HUES6 (cell line): ENCODE measurements at regions not wholly inside any gene's neighbourhood (a gene's known extent, or its start where the extent isn't known, plus 50 kb on each side); places are given as distances from the start of the nearest gene placed in this dataset.
"Not testable (repeated sequence)": the region's sequence is repeated elsewhere in the genome, so short reads cannot be mapped to it uniquely, and the experiment has no call there.

Experiments
- H3K27ac ChIP-seq: 2 replicates; pipeline ENCODE4 v1.7.0; 2013; ENCODE audit warnings: low read depth, mild to moderate bottlenecking, low read length, inconsistent platforms
- H3K27me3 ChIP-seq: 2 replicates; pipeline ENCODE4 v1.6.1; 2013; ENCODE audit warnings: low read length; ENCODE audit not compliant: control insufficient read depth, insufficient read depth
- H3K36me3 ChIP-seq: 2 replicates; pipeline ENCODE4 v1.6.1; 2013; ENCODE audit warnings: low read length; ENCODE audit not compliant: control insufficient read depth, insufficient read depth
- H3K4me1 ChIP-seq: 2 replicates; pipeline ENCODE4 v1.6.1; 2013; ENCODE audit warnings: low read length; ENCODE audit not compliant: control insufficient read depth, insufficient read depth
- H3K4me3 ChIP-seq: 2 replicates; pipeline ENCODE4 v1.5.1; 2013; ENCODE audit warnings: low read depth, low read length
- H3K9ac ChIP-seq: one replicate; pipeline ENCODE4 v1.6.1; 2013; ENCODE audit warnings: mild to moderate bottlenecking, low read length
- H3K9me3 ChIP-seq: 2 replicates; pipeline ENCODE4 v1.6.1; 2013; ENCODE audit warnings: low read depth, low read length; ENCODE audit not compliant: control insufficient read depth, insufficient read depth

GRCh38 chr11:109677876-109678275 is 255.9 kb downstream of the C11orf87 start:
- Histone ChIP-seq H3K4me3 (no peak overlapping the region), H3K27me3 (no peaks in the 10 kb centered on the region), H3K27ac (no peak overlapping the region), H3K4me1 (no peaks in the 10 kb centered on the region), H3K36me3 (no peaks in the 10 kb centered on the region), H3K9ac (no peak overlapping the region), H3K9me3 (no peaks in the 10 kb centered on the region)

- Histone ChIP-seq H3K36me3 (no peaks in the 10 kb centered on the region), H3K27ac (no peak overlapping the region), H3K9ac (no peak overlapping the region), H3K27me3 (no peaks in the 10 kb centered on the region), H3K4me1 (no peaks in the 10 kb centered on the region), H3K9me3 (no peaks in the 10 kb centered on the region), H3K4me3 (no peak overlapping the region)
Observed at GRCh38 chr11:109680127-109680526, 258.1 kb downstream of the C11orf87 start.

GRCh38 chr11:109682788-109683187 is 260.8 kb downstream of the C11orf87 start:
- H3K27me3 ChIP-seq, H3K9me3 ChIP-seq, H3K4me3 ChIP-seq, H3K27ac ChIP-seq, H3K9ac ChIP-seq, H3K36me3 ChIP-seq, H3K4me1 ChIP-seq: not testable (repeated sequence)

DNA sequence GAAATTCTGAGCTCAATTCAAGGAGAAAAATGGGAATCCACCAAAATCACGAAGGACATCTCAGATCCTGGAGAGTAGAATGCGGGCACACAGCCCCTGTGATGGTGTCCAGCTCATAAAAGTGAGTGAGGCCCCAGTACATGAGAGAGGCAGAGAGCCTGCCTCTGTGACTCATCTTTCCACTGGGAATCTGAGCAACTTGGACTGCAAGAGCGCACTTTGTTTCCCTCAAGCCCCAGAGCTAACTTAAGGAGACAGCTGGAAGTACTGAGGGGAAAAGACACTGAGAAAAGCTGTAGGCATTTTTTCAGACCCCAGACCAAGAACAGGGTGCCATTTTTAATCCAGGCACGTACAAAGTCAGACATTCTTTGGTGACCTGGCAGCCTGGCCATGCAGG is 273.7 kb downstream of the C11orf87 start:
- Histone ChIP-seq H3K36me3 (no peaks in the 10 kb centered on the region), H3K9me3 (peaks cover 13% of the 10 kb centered on the region; the same call in 1 of the 2 replicates), H3K27ac (no peak overlapping the region), H3K27me3 (no peaks in the 10 kb centered on the region), H3K4me3 (no peak overlapping the region), H3K9ac (no peak overlapping the region), H3K4me1 (no peaks in the 10 kb centered on the region)

- H3K36me3 ChIP-seq = no peaks in the 10 kb centered on the region
- no peaks in the 10 kb centered on the region for H3K27me3 ChIP-seq
- no peak overlapping the region for H3K4me3 ChIP-seq
- peaks cover 13% of the 10 kb centered on the region; the same call in 1 of the 2 replicates for H3K9me3 ChIP-seq
- no peak overlapping the region for H3K9ac ChIP-seq
- H3K4me1 ChIP-seq = no peaks in the 10 kb centered on the region
- H3K27ac ChIP-seq = no peak overlapping the region
Observed at GRCh38 chr11:109696191-109696897, 274.4 kb downstream of the C11orf87 start.

- Histone ChIP-seq H3K27ac (no peak overlapping the region), H3K4me1 (no peaks in the 10 kb centered on the region), H3K27me3 (no peaks in the 10 kb centered on the region), H3K9me3 (peaks cover 13% of the 10 kb centered on the region; the same call in 1 of the 2 replicates), H3K9ac (no peak overlapping the region), H3K4me3 (no peak overlapping the region), H3K36me3 (no peaks in the 10 kb centered on the region)
Observed at GRCh38 chr11:109697140-109697843, 275.3 kb downstream of the C11orf87 start.

- Histone ChIP-seq H3K4me1 (no peaks in the 10 kb centered on the region), H3K9ac (no peak overlapping the region), H3K9me3 (peaks cover 13% of the 10 kb centered on the region; the same call in 1 of the 2 replicates), H3K27ac (no peak overlapping the region), H3K4me3 (no peak overlapping the region), H3K36me3 (no peaks in the 10 kb centered on the region), H3K27me3 (no peaks in the 10 kb centered on the region)
Observed at GRCh38 chr11:109698237-109698636, 276.2 kb downstream of the C11orf87 start.

- no peaks in the 10 kb centered on the region for H3K36me3 ChIP-seq
- H3K27ac ChIP-seq = no peak overlapping the region
- H3K27me3 ChIP-seq = no peaks in the 10 kb centered on the region
- H3K9me3 ChIP-seq = no peaks in the 10 kb centered on the region
- H3K4me1 ChIP-seq = no peaks in the 10 kb centered on the region
- no peak overlapping the region for H3K4me3 ChIP-seq
- no peak overlapping the region for H3K9ac ChIP-seq
Observed at GRCh38 chr11:109704432-109704831, 282.4 kb downstream of the C11orf87 start.

DNA sequence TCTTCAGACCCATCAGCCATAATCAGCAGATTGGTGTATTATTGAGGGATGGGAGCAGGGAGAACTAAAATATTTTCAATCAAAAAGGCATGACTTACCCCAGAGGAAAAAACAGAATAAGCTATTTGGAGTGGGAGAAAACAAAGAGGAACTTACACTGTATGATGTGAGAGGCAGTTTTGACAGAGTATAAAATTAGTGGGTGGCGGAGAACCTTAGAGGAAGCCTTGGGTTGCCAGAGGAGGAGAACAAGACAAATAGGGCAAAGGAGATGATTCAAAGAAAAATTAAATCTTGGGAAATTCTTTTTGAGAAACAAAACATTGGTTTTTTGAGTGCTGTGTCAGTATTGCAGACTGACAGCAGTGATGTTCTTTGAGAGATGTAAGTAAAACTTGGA is 285.0 kb downstream of the C11orf87 start:
- no peaks in the 10 kb centered on the region for H3K9me3 ChIP-seq
- no peaks in the 10 kb centered on the region for H3K36me3 ChIP-seq
- H3K4me1 ChIP-seq = no peaks in the 10 kb centered on the region
- H3K27me3 ChIP-seq = no peaks in the 10 kb centered on the region
- H3K27ac ChIP-seq = no peak overlapping the region
- H3K9ac ChIP-seq = no peak overlapping the region
- H3K4me3 ChIP-seq = no peak overlapping the region

- Histone ChIP-seq H3K36me3 (no peaks in the 10 kb centered on the region), H3K4me3 (no peak overlapping the region), H3K9ac (no peak overlapping the region), H3K4me1 (no peaks in the 10 kb centered on the region), H3K9me3 (no peaks in the 10 kb centered on the region), H3K27me3 (no peaks in the 10 kb centered on the region), H3K27ac (no peak overlapping the region)
Observed at GRCh38 chr11:109707411-109707810, 285.4 kb downstream of the C11orf87 start.

GRCh38 chr11:109708184-109708583 is 286.2 kb downstream of the C11orf87 start:
- Histone ChIP-seq H3K36me3 (no peaks in the 10 kb centered on the region), H3K27ac (no peak overlapping the region), H3K27me3 (no peaks in the 10 kb centered on the region), H3K4me1 (no peaks in the 10 kb centered on the region), H3K9me3 (no peaks in the 10 kb centered on the region), H3K4me3 (no peak overlapping the region), H3K9ac (no peak overlapping the region)
